Stomach (tissue), 4 donors: ENCODE measurements at regions not wholly inside any gene's neighbourhood (a gene's known extent, or its start where the extent isn't known, plus 50 kb on each side); places are given as distances from the start of the nearest gene placed in this dataset.

Experiments used
- POLR2A ChIP-seq, 4 donors: fragments of 450-650 bp; IDR thresholded peaks; one replicate each; pipeline ENCODE4 v1.6.1; 2016; ENCODE audit warnings: antibody characterized with exemption in 4 of 4, control low read depth in 2 of 4, mild to moderate bottlenecking in 1 of 4, moderate library complexity in 1 of 4
- TF ChIP-seq, protein P1 (sequence below), 7 experiments: fragments of 450-650 bp in 4 of 7; fragments of 200-600 bp in 3 of 7; sonication (generic) in 3 of 7; IDR thresholded peaks; one replicate each; pipeline ENCODE4 v1.5.1; 2016 to 2019; ENCODE audit warnings: antibody characterized with exemption in 7 of 7, control low read depth in 2 of 7, mild to moderate bottlenecking in 1 of 7

DNA sequence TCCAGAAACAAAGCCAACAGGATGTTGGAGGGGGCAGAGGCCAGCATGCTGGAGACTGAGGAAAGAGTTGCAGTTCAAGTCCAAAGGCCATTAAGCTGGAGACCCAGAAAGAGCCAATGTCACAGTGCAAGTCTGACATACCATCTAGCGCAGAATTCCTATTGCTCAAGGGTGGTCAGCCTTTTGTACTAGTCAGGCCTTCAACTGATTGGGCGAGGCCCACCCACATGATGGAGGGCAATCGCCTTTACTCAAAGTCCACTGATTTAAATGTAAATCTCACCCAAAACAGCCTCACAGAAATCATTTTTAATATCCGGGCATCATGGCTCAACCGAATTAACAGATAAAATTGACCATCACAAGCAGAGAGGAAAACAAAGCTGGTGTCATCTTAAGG is 113.9 kb downstream of the RCN1 start:
- no peak for TF ChIP-seq POLR2A (IDR thresholded peaks at IDR 0.05)
- TF ChIP-seq, protein P1, sequence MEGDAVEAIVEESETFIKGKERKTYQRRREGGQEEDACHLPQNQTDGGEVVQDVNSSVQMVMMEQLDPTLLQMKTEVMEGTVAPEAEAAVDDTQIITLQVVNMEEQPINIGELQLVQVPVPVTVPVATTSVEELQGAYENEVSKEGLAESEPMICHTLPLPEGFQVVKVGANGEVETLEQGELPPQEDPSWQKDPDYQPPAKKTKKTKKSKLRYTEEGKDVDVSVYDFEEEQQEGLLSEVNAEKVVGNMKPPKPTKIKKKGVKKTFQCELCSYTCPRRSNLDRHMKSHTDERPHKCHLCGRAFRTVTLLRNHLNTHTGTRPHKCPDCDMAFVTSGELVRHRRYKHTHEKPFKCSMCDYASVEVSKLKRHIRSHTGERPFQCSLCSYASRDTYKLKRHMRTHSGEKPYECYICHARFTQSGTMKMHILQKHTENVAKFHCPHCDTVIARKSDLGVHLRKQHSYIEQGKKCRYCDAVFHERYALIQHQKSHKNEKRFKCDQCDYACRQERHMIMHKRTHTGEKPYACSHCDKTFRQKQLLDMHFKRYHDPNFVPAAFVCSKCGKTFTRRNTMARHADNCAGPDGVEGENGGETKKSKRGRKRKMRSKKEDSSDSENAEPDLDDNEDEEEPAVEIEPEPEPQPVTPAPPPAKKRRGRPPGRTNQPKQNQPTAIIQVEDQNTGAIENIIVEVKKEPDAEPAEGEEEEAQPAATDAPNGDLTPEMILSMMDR (IDR thresholded peaks at IDR 0.05): no peak
